ENCODE measurements at regions not wholly inside any gene's neighbourhood (a gene's known extent, or its start where the extent isn't known, plus 50 kb on each side); places are given as distances from the start of the nearest gene placed in this dataset.
A peak's percentile ranks its signal among the peaks of the same experiment; 100 is the strongest.

DNA sequence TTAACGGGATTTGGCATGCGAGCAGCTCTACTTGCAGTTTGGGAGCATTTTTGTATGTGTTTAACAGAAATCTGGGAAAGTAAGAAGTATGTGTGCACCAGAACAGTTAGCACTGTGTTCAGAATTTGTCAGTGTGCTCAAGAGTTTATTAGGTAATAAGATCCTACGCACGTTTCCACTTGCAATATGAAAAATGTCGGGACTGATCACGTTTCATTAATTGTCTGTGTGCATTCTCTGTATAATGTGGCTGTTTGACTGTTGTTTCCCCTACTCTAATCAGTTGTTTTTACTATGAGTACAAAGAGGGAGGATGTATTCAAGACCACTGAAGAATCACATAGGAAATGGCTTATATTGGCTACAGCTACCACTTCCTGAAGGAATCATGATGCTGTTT lies 349.7 kb upstream of the POU3F2 start:
- TF ChIP-seq, protein P1, sequence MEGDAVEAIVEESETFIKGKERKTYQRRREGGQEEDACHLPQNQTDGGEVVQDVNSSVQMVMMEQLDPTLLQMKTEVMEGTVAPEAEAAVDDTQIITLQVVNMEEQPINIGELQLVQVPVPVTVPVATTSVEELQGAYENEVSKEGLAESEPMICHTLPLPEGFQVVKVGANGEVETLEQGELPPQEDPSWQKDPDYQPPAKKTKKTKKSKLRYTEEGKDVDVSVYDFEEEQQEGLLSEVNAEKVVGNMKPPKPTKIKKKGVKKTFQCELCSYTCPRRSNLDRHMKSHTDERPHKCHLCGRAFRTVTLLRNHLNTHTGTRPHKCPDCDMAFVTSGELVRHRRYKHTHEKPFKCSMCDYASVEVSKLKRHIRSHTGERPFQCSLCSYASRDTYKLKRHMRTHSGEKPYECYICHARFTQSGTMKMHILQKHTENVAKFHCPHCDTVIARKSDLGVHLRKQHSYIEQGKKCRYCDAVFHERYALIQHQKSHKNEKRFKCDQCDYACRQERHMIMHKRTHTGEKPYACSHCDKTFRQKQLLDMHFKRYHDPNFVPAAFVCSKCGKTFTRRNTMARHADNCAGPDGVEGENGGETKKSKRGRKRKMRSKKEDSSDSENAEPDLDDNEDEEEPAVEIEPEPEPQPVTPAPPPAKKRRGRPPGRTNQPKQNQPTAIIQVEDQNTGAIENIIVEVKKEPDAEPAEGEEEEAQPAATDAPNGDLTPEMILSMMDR (IDR thresholded peaks at IDR 0.05; ENCODE audit: control insufficient read depth, extremely low read depth, insufficient read depth): no peak
- H3K4me3 ChIP-seq (ENCODE audit: low read depth, low read length): no peak overlapping the region
- no peak for DNase-seq (ENCODE audit: low read depth)

DNA sequence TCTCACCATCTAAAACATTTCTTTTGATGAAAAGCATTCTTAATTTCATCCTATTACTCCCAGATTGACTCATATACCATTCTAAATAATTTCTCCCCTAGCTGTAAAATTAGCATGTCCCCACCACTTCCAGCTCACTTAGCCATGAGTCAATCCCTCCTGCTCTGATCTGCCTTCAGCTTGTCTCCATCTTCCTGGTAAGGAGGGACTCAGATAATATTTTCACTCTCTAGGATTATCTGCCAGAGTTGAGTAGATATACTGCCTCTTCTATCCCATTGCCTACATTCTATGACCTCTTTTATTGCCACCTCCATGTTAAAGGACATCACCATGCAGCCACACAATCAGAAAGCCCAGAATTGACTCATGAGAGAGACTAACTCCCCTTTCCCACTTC lies 348.8 kb upstream of the POU3F2 start:
- H3K4me3 ChIP-seq (ENCODE audit: low read depth, low read length): no peak overlapping the region
- DNase-seq (ENCODE audit: low read depth): no peak
- TF ChIP-seq, protein P1 (IDR thresholded peaks at IDR 0.05; ENCODE audit: control insufficient read depth, extremely low read depth, insufficient read depth): no peak

DNA sequence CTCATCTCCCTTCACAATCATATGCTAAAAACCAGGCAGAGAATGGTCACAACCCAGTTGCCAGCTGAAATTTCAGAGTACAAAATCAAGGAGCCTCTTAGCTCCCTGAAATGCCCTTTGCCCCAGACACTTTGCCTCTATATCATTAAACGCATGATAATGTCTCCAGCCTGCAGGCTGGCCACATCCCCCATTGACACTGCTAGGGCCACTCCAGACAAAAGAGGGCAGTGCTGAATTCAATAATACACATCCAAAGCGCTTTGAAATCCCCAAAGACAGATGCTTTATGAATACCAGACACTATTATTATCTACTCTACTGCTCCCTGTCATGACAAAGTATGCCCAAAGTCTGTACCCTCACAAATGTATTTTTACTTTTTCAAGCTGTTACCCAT lies 348.3 kb upstream of the POU3F2 start:
- DNase-seq (ENCODE audit: low read depth): no peak
- no peak overlapping the region for H3K4me3 ChIP-seq (ENCODE audit: low read depth, low read length)
- TF ChIP-seq, protein P1 (IDR thresholded peaks at IDR 0.05; ENCODE audit: control insufficient read depth, extremely low read depth, insufficient read depth): no peak

DNA sequence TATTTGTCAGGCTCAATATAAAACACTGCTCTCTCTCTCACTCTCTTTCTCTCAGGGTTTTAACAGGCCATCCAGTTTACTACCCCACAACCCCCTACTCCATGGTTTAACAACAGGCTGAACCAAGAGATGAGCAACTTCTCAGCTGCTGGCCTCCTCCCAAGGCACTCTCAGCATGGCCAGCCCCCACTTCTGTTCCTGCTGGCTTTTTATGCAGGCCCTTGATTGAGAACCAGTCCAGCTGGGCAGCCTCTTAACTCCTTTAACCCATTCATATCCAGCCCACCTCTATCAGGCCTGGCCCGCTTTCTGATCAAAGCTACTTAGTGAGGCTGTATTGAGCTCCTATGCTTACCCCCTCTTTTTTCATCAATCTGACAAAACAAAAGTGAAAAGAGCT lies 346.8 kb upstream of the POU3F2 start:
- TF ChIP-seq, protein P1 (IDR thresholded peaks at IDR 0.05; ENCODE audit: control insufficient read depth, extremely low read depth, insufficient read depth): no peak
- no peak overlapping the region for H3K4me3 ChIP-seq (ENCODE audit: low read depth, low read length)
- DNase-seq (ENCODE audit: low read depth): no peak

DNA sequence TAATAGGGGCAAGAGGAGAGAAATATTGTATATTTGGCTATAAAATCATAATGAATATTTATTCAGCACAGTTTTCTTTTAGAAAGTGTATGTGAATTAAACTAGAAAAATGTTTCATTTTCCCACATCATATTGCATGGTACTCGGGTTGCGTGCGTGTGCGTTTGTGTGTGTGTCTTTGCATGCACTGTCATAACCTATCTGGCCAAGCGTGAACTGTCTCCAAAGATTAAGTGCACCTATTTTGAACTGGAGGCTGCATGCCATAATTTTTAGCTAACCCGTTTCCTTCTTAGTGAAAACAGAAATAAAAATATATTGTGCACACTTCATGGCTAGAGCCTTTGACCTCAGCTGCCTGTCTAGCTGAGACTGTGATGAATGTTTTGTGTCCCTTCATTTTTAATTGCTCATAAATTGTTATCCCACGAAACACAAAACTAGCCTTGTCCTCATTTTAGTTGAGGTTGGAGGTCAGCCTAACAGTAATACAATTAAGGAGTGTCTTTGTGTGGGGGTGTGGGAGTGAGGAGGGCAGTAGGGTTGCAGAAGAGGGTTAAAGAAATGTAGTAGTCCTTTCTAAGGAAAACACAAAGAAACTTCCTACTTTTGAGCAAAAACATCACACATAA lies 336.1 kb upstream of the POU3F2 start:
- no peak for DNase-seq (ENCODE audit: low read depth)
- TF ChIP-seq, protein P1 (IDR thresholded peaks at IDR 0.05; ENCODE audit: control insufficient read depth, extremely low read depth, insufficient read depth): no peak
- no peak overlapping the region for H3K4me3 ChIP-seq (ENCODE audit: low read depth, low read length)

DNA sequence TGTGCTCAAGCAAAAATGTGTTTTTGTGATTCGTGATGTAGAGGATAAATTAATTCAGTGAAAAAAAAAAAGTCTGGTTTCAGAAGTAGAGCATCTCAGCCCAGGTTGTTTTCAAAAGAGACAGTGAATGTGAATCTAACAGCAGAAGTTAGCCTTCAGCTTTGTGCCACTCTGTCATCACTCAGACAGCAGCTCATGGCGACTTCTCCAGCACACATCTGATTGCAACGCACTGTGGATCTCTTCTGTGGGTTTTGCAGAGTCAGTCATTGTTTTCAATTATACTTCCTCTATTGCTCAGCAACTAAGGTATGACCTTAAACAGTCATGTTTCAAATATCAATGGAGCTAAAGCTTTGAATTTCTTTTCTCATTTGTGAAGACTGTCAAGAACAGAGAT lies 335.5 kb upstream of the POU3F2 start:
- no peak for DNase-seq (ENCODE audit: low read depth)
- H3K4me3 ChIP-seq (ENCODE audit: low read depth, low read length): no peak overlapping the region
- TF ChIP-seq, protein P1 (IDR thresholded peaks at IDR 0.05; ENCODE audit: control insufficient read depth, extremely low read depth, insufficient read depth): no peak

DNA sequence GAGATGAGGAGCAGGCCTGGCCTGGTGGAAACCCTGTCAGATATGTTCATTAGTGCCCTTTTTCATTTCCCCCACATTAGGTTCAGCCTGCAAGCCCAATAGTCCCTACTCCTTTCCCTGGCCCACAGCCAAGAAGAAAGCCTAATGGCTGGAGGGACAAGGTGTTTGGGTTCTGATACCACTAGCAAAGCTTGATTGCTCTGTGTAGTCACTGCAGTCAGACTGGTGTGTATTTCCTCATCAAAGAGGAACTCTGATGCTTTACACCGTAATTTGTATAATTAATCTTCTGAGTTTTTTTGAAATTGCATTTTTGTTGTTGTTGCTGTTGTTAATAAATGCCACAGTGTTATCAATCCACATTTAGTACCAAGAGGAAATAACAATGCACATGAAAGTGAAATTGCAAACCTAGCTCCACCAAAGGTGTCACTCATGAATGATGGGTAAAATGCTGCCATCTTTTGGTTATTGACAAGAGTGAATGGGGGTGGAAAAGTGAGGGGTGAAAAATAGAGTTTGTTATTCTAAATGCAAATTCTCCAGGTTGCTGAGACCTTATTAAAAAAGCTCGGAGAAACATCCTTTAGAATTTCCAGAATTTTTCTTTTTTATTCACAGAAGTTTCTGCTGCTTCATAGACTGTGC lies 320.2 kb upstream of the POU3F2 start:
- DNase-seq (ENCODE audit: low read depth): no peak
- TF ChIP-seq, protein P1 (IDR thresholded peaks at IDR 0.05; ENCODE audit: control insufficient read depth, extremely low read depth, insufficient read depth): peak; percentile 35
- no peak overlapping the region for H3K4me3 ChIP-seq (ENCODE audit: low read depth, low read length)
